ENCODE measurements at regions not wholly inside any gene's neighbourhood (a gene's known extent, or its start where the extent isn't known, plus 50 kb on each side); places are given as distances from the start of the nearest gene placed in this dataset.
A peak's percentile ranks its signal among the peaks of the same experiment; 100 is the strongest.
"Not testable (repeated sequence)": the region's sequence is repeated elsewhere in the genome, so short reads cannot be mapped to it uniquely, and the experiment has no call there.

GRCh38 chr1:235059221-235059620 is 69.4 kb downstream of the TOMM20 start:
- ATAC-seq (no peak), DNase-seq (ENCODE audit: low spot score) (no peak)
- peaks cover 29 to 40% of the 10 kb centered on the region in 2 donors for H3K4me1 Mint-ChIP-seq (ENCODE audit: low read depth in 2 of 2)
- H3K27ac Mint-ChIP-seq, result peak overlapping the region in 1 of 2 donors; percentile 82
- H3K4me3 Mint-ChIP-seq, result no peak overlapping the region
- no peaks in the 10 kb centered on the region for H3K36me3 Mint-ChIP-seq
- no peaks in the 10 kb centered on the region for H3K27me3 Mint-ChIP-seq
- H3K9me3 Mint-ChIP-seq, result no peaks in the 10 kb centered on the region

- Mint-ChIP-seq H3K27me3 (no peaks in the 10 kb centered on the region), H3K4me3 (no peak overlapping the region), H3K36me3 (no peaks in the 10 kb centered on the region), H3K27ac (peak overlapping the region; percentile 12 to 82), H3K9me3 (no peaks in the 10 kb centered on the region), H3K4me1 (ENCODE audit: low read depth in 2 of 2) (peaks cover 25 to 37% of the 10 kb centered on the region in 2 donors)
- ATAC-seq (no peak), DNase-seq (ENCODE audit: low spot score) (no peak)
Measured at GRCh38 chr1:235058695-235059094, 69.9 kb downstream of the TOMM20 start.

- H3K36me3 Mint-ChIP-seq, result no peaks in the 10 kb centered on the region
- ATAC-seq, result no peak
- H3K9me3 Mint-ChIP-seq, result no peaks in the 10 kb centered on the region
- H3K4me3 Mint-ChIP-seq, result no peak overlapping the region
- H3K27ac Mint-ChIP-seq, result peak overlapping the region in 1 of 2 donors; percentile 82
- no peaks in the 10 kb centered on the region for H3K27me3 Mint-ChIP-seq
- H3K4me1 Mint-ChIP-seq (ENCODE audit: low read depth in 2 of 2), result peaks cover 14 to 27% of the 10 kb centered on the region in 2 donors
- no peak for DNase-seq (ENCODE audit: low spot score)
Measured at GRCh38 chr1:235057385-235058306, 71.0 kb downstream of the TOMM20 start.

- H3K4me3 Mint-ChIP-seq, result no peak overlapping the region
- no peaks in the 10 kb centered on the region for H3K36me3 Mint-ChIP-seq
- no peaks in the 10 kb centered on the region for H3K27me3 Mint-ChIP-seq
- DNase-seq (ENCODE audit: low spot score), result no peak
- ATAC-seq, result peak in 1 of 2 donors; percentile 27
- H3K4me1 Mint-ChIP-seq (ENCODE audit: low read depth in 2 of 2), result peaks cover 17 to 29% of the 10 kb centered on the region in 2 donors
- no peaks in the 10 kb centered on the region for H3K9me3 Mint-ChIP-seq
- peak overlapping the region in 1 of 2 donors; percentile 82 for H3K27ac Mint-ChIP-seq
Measured at GRCh38 chr1:235056937-235057336, 71.7 kb downstream of the TOMM20 start.

- H3K9me3 Mint-ChIP-seq, result no peaks in the 10 kb centered on the region
- no peaks in the 10 kb centered on the region for H3K27me3 Mint-ChIP-seq
- H3K4me1 Mint-ChIP-seq (ENCODE audit: low read depth in 2 of 2), result peaks cover 16 to 30% of the 10 kb centered on the region in 2 donors
- no peak for DNase-seq (ENCODE audit: low spot score)
- no peak overlapping the region for H3K4me3 Mint-ChIP-seq
- no peaks in the 10 kb centered on the region for H3K36me3 Mint-ChIP-seq
- ATAC-seq, result no peak
- H3K27ac Mint-ChIP-seq, result peak overlapping the region; percentile 7 to 27
Measured at GRCh38 chr1:235054936-235055335, 73.7 kb downstream of the TOMM20 start.

- Mint-ChIP-seq H3K4me3 (no peak overlapping the region), H3K36me3 (no peaks in the 10 kb centered on the region), H3K4me1 (ENCODE audit: low read depth in 2 of 2) (peaks cover 16 to 32% of the 10 kb centered on the region in 2 donors), H3K27me3 (no peaks in the 10 kb centered on the region), H3K9me3 (no peaks in the 10 kb centered on the region), H3K27ac (peak overlapping the region; percentile 7 to 27)
- ATAC-seq (no peak), DNase-seq (ENCODE audit: low spot score) (no peak)
Measured at GRCh38 chr1:235054466-235054865, 74.2 kb downstream of the TOMM20 start.

- Mint-ChIP-seq H3K4me1 (ENCODE audit: low read depth in 2 of 2) (peaks cover 20 to 37% of the 10 kb centered on the region in 2 donors), H3K27me3 (no peaks in the 10 kb centered on the region), H3K9me3 (no peaks in the 10 kb centered on the region), H3K4me3 (no peak overlapping the region), H3K27ac (peak overlapping the region in 1 of 2 donors; percentile 5), H3K36me3 (no peaks in the 10 kb centered on the region)
- ATAC-seq, result no peak
- DNase-seq (ENCODE audit: low spot score), result no peak
Measured at GRCh38 chr1:235052067-235053008, 76.3 kb downstream of the TOMM20 start.

GRCh38 chr1:235051521-235051920 is 77.1 kb downstream of the TOMM20 start:
- Mint-ChIP-seq H3K9me3 (no peaks in the 10 kb centered on the region), H3K4me3 (no peak overlapping the region), H3K27me3 (no peaks in the 10 kb centered on the region), H3K36me3 (no peaks in the 10 kb centered on the region), H3K27ac (peak overlapping the region; percentile 67 to 75), H3K4me1 (ENCODE audit: low read depth in 2 of 2) (peaks cover 20 to 31% of the 10 kb centered on the region in 2 donors)
- no peak for DNase-seq (ENCODE audit: low spot score)
- no peak for ATAC-seq

GRCh38 chr1:235050911-235051360 is 77.7 kb downstream of the TOMM20 start:
- peaks cover 24 to 32% of the 10 kb centered on the region in 2 donors for H3K4me1 Mint-ChIP-seq (ENCODE audit: low read depth in 2 of 2)
- H3K27ac Mint-ChIP-seq, result peak overlapping the region; percentile 67 to 75
- H3K27me3 Mint-ChIP-seq, result no peaks in the 10 kb centered on the region
- H3K36me3 Mint-ChIP-seq, result no peaks in the 10 kb centered on the region
- no peaks in the 10 kb centered on the region for H3K9me3 Mint-ChIP-seq
- H3K4me3 Mint-ChIP-seq, result no peak overlapping the region
- DNase-seq (ENCODE audit: low spot score) (no peak), ATAC-seq (peak in 1 of 2 donors; percentile 69)

GRCh38 chr1:235049716-235050378 is 78.8 kb downstream of the TOMM20 start:
- DNase-seq (ENCODE audit: low spot score); H3K36me3 Mint-ChIP-seq; H3K27me3 Mint-ChIP-seq; ATAC-seq; H3K9me3 Mint-ChIP-seq: not testable (repeated sequence)
- Mint-ChIP-seq H3K27ac (peak overlapping the region; percentile 75 to 93), H3K4me1 (ENCODE audit: low read depth in 2 of 2) (peaks cover 35 to 39% of the 10 kb centered on the region in 2 donors), H3K4me3 (peak overlapping the region; percentile 22)

GRCh38 chr1:235049217-235049616 is 79.4 kb downstream of the TOMM20 start:
- Mint-ChIP-seq H3K36me3 (no peaks in the 10 kb centered on the region), H3K27ac (peak overlapping the region; percentile 75 to 93), H3K4me3 (peak overlapping the region; percentile 22), H3K27me3 (no peaks in the 10 kb centered on the region), H3K4me1 (ENCODE audit: low read depth in 2 of 2) (peaks cover 39 to 40% of the 10 kb centered on the region in 2 donors), H3K9me3 (no peaks in the 10 kb centered on the region)
- DNase-seq (ENCODE audit: low spot score), result no peak
- ATAC-seq, result no peak

GRCh38 chr1:235047331-235047871 is 81.2 kb downstream of the TOMM20 start:
- peak overlapping the region; percentile 80 for H3K4me3 Mint-ChIP-seq
- peaks cover 41 to 57% of the 10 kb centered on the region in 2 donors for H3K4me1 Mint-ChIP-seq (ENCODE audit: low read depth in 2 of 2)
- H3K36me3 Mint-ChIP-seq, result no peaks in the 10 kb centered on the region
- H3K9me3 Mint-ChIP-seq, result no peaks in the 10 kb centered on the region
- H3K27me3 Mint-ChIP-seq, result no peaks in the 10 kb centered on the region
- H3K27ac Mint-ChIP-seq, result peak overlapping the region; percentile 53 to 93
- DNase-seq (ENCODE audit: low spot score), result no peak
- ATAC-seq, result no peak

Data from natural killer cell treated with Interleukin-12 subunit alpha and Interleukin-12 subunit beta and Interleukin-15 and Interleukin-18, amount 100 ng/mL, for 72 hours (primary cell).